ENCODE measurements at regions not wholly inside any gene's neighbourhood (a gene's known extent, or its start where the extent isn't known, plus 50 kb on each side); places are given as distances from the start of the nearest gene placed in this dataset.

DNA sequence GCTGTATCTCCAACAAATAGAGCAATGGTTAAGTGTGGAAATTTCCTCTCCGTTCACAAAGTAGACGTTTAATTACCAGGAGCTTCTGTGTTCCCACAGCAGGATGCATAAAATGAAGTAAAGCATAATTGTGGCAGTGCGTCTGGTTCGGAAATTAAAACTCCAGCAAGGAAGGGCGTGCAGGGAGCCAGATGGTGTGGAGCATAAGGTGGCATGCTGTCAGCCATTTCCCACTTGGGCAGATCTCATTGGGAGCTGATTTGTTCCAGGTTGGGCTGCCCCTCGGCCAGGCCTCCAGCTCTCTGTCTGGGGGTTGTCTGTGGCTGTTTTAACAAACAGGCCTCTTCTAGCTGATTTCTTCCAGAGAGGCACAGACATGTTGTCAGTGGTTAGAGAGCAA, 182.1 kb upstream of the CLNK start:
- Histone ChIP-seq H3K9me1 (ENCODE audit: control insufficient read depth, insufficient read depth, low read length) (no peaks in the 10 kb centered on the region), H3K4me3 (no peak overlapping the region), H3K27ac (ENCODE audit: extremely low read depth, low read depth, low read length) (no peak overlapping the region), H3K4me1 (replicated peaks in 1 of 2; ENCODE audit: control insufficient read depth in 2 of 2, insufficient read depth in 2 of 2, low read length in 2 of 2) (no peaks in the 10 kb centered on the region), H3K79me2 (ENCODE audit: control insufficient read depth, insufficient read depth, low read length) (no peaks in the 10 kb centered on the region), H3K4me2 (ENCODE audit: insufficient read depth, low read length) (no peak overlapping the region), H4K20me1 (replicated peaks; ENCODE audit: control insufficient read depth, insufficient read depth, low read length) (no peaks in the 10 kb centered on the region), H3K9me3 (replicated peaks; ENCODE audit: control insufficient read depth, insufficient read depth, low read depth, low read length) (no peaks in the 10 kb centered on the region), H3K9ac (ENCODE audit: insufficient read depth in 1 of 2, low read depth in 2 of 2, low read length in 2 of 2) (no peak overlapping the region), H3K36me3 (ENCODE audit: control insufficient read depth, insufficient read depth, low read length) (no peaks in the 10 kb centered on the region), H2AFZ (ENCODE audit: low read depth, low read length) (no peak overlapping the region), H3K27me3 (ENCODE audit: control insufficient read depth in 2 of 2, insufficient read depth in 2 of 2, low read length in 2 of 2) (no peaks in the 10 kb centered on the region)
- CTCF ChIA-PET (ENCODE audit: low intra/inter-chr PET ratio): no interaction called here
- FAIRE-seq (no peak), DNase-seq (ENCODE audit: extremely low read depth in 1 of 4, low spot score in 3 of 4) (no peak), ATAC-seq (no peak)
- BruUV-seq (replicated peaks): no TSS peak
- in situ Hi-C loops (cut with MboI): no loop called here
- WGBS (ENCODE audit: insufficient coverage, low coverage, missing lambda C conversion rate): 1% methylated on average over 6 of the region's 6 CpGs
- TF ChIP-seq ZNF24 (IDR thresholded peaks at IDR 0.05) (no peak), ILK (tag; IDR thresholded peaks at IDR 0.05; ENCODE audit: borderline replicate concordance, low read depth) (no peak), ZNF76 (CRISPR knock-in tag; IDR thresholded peaks at IDR 0.05; ENCODE audit: borderline replicate concordance) (no peak), SIN3A (IDR thresholded peaks at IDR 0.05; ENCODE audit: borderline replicate concordance in 2 of 2, control insufficient read depth in 1 of 2, low read depth in 2 of 2, low read length in 2 of 2) (no peak), SMARCA4 (IDR thresholded peaks at IDR 0.05) (no peak), MED1 (CRISPR knock-in tag; IDR thresholded peaks at IDR 0.05; ENCODE audit: borderline replicate concordance) (no peak), NRF1 (conservative IDR thresholded peaks at IDR 0.05 in 1 of 2, IDR thresholded peaks at IDR 0.05 in 1 of 2) (no peak), PHB2 (IDR thresholded peaks at IDR 0.05; ENCODE audit: low read depth) (no peak)
- TF ChIP-seq, protein P1, sequence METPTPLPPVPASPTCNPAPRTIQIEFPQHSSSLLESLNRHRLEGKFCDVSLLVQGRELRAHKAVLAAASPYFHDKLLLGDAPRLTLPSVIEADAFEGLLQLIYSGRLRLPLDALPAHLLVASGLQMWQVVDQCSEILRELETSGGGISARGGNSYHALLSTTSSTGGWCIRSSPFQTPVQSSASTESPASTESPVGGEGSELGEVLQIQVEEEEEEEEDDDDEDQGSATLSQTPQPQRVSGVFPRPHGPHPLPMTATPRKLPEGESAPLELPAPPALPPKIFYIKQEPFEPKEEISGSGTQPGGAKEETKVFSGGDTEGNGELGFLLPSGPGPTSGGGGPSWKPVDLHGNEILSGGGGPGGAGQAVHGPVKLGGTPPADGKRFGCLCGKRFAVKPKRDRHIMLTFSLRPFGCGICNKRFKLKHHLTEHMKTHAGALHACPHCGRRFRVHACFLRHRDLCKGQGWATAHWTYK (CRISPR knock-in tag; IDR thresholded peaks at IDR 0.05): no peak
- intact Hi-C loops (cut with micrococcal nuclease): no loop called here
- POLR2A ChIA-PET: interaction anchor here (0.7 kb wide), 1 partner anchor 27 kb away, joined by 3 read pairs; no protein-coding TSS in a partner anchor
